GM23338 (cell line): ENCODE measurements at regions not wholly inside any gene's neighbourhood (a gene's known extent, or its start where the extent isn't known, plus 50 kb on each side); places are given as distances from the start of the nearest gene placed in this dataset.

ENCODE experiments used
- ATAC-seq: fragments of 200-7000 bp; cut with Tn5 transposase; 3 replicates; pipeline ENCODE4 v1.9.1; 2020
- DNase-seq: peaks from one replicate; pipeline ENCODE4 v3.0.0-alpha.2; 2015; ENCODE audit warnings: low spot score
- H2AFZ ChIP-seq: fragments of 200-600 bp; sonication (generic); 2 replicates; pipeline ENCODE4 v1.8.0; 2016; ENCODE audit warnings: antibody characterized with exemption, mild to moderate bottlenecking, moderate library complexity
- H3F3A ChIP-seq: fragments of 200-600 bp; sonication (generic); replicated peaks from 2 replicates; pipeline ENCODE4 v1.8.0; 2017; ENCODE audit warnings: antibody characterized with exemption, mixed run types, low read depth
- H3K27ac ChIP-seq: fragments of 200-600 bp; sonication (generic); 2 replicates; pipeline ENCODE4 v1.6.1; 2016; ENCODE audit warnings: low read depth
- H3K27me3 ChIP-seq: fragments of 200-600 bp; sonication (generic); 2 replicates; pipeline ENCODE4 v1.8.0; 2016; ENCODE audit warnings: mild to moderate bottlenecking, mixed run types, moderate library complexity; ENCODE audit not compliant: insufficient read depth
- H3K36me3 ChIP-seq: fragments of 200-600 bp; sonication (generic); 2 replicates; pipeline ENCODE4 v1.8.0; 2016; ENCODE audit warnings: mild to moderate bottlenecking; ENCODE audit not compliant: insufficient read depth
- H3K4me1 ChIP-seq: fragments of 200-600 bp; sonication (generic); 2 replicates; pipeline ENCODE4 v1.8.0; 2016; ENCODE audit warnings: mild to moderate bottlenecking, moderate library complexity; ENCODE audit not compliant: insufficient read depth
- H3K4me2 ChIP-seq: fragments of 200-600 bp; sonication (generic); 2 replicates; pipeline ENCODE4 v1.7.1; 2017; ENCODE audit warnings: mixed run types
- H3K4me3 ChIP-seq: fragments of 200-600 bp; sonication (generic); 2 replicates; pipeline ENCODE4 v1.6.1; 2016; ENCODE audit warnings: mixed run types
- H3K79me2 ChIP-seq: fragments of 200-600 bp; sonication (generic); replicated peaks from 2 replicates; pipeline ENCODE4 v1.8.0; 2017; ENCODE audit warnings: mild to moderate bottlenecking; ENCODE audit not compliant: insufficient read depth
- H3K9me2 ChIP-seq: fragments of 200-600 bp; sonication (generic); 2 replicates; pipeline ENCODE4 v1.8.0; 2017; ENCODE audit not compliant: insufficient read depth
- H4K20me1 ChIP-seq: fragments of 200-600 bp; sonication (generic); replicated peaks from 2 replicates; pipeline ENCODE4 v1.8.0; 2017; ENCODE audit warnings: mild to moderate bottlenecking; ENCODE audit not compliant: insufficient read depth
- H3K27ac Mint-ChIP-seq: 2 replicates; pipeline ENCODE4 v1.8.0; 2020; ENCODE audit warnings: inconsistent platforms, mild to moderate bottlenecking, moderate library complexity, mixed read lengths
- H3K27me3 Mint-ChIP-seq: 3 replicates; pipeline ENCODE4 v1.8.0; 2022; ENCODE audit warnings: low read depth, mild to moderate bottlenecking, moderate library complexity, mixed read lengths, inconsistent platforms; ENCODE audit not compliant: insufficient read depth, poor library complexity
- H3K36me3 Mint-ChIP-seq: 3 replicates; pipeline ENCODE4 v1.8.0; 2021; ENCODE audit warnings: low read depth, mild to moderate bottlenecking, inconsistent platforms, moderate library complexity, mixed read lengths
- H3K4me1 Mint-ChIP-seq: 3 replicates; pipeline ENCODE4 v1.8.0; 2020; ENCODE audit warnings: mild to moderate bottlenecking, inconsistent platforms, mixed read lengths
- H3K4me3 Mint-ChIP-seq: 3 replicates; pipeline ENCODE4 v1.8.0; 2021; ENCODE audit warnings: moderate library complexity, mild to moderate bottlenecking, inconsistent platforms, mixed read lengths
- H3K9me3 Mint-ChIP-seq: 3 replicates; pipeline ENCODE4 v1.8.0; 2020; ENCODE audit warnings: moderate library complexity, mild to moderate bottlenecking, inconsistent platforms, mixed read lengths
- EZH2 ChIP-seq: fragments of 200-600 bp; sonication (generic); IDR thresholded peaks from one replicate; pipeline ENCODE4 v1.8.0; 2017; ENCODE audit warnings: antibody characterized with exemption, mild to moderate bottlenecking, low read depth; ENCODE audit not compliant: unreplicated experiment
- EZH2phosphoT487 ChIP-seq: fragments of 200-600 bp; sonication (generic); IDR thresholded peaks from one replicate; pipeline ENCODE4 v1.8.1; 2018; ENCODE audit warnings: antibody characterized with exemption; ENCODE audit not compliant: unreplicated experiment
- JUNB ChIP-seq: IDR thresholded peaks from one replicate; pipeline ENCODE4 v1.6.1; 2016; ENCODE audit warnings: antibody characterized with exemption; ENCODE audit not compliant: unreplicated experiment
- NANOG ChIP-seq: IDR thresholded peaks from 2 replicates; pipeline ENCODE4 v1.6.1; 2016; ENCODE audit warnings: antibody characterized with exemption, borderline replicate concordance
- POLR2AphosphoS5 ChIP-seq: IDR thresholded peaks from 2 replicates; pipeline ENCODE4 v1.6.1; 2016; ENCODE audit warnings: antibody characterized with exemption, low read depth
- STAT1 ChIP-seq: IDR thresholded peaks from one replicate; pipeline ENCODE4 v1.6.1; 2016; ENCODE audit warnings: antibody characterized with exemption; ENCODE audit not compliant: unreplicated experiment
- ZNF114 ChIP-seq: fragments of 250-450 bp; sonication (Bioruptor Pico); IDR thresholded peaks from 2 replicates; pipeline ENCODE4 v1.5.0; 2020; ENCODE audit warnings: mild to moderate bottlenecking, moderate library complexity
- ZNF331 ChIP-seq: fragments of 250-450 bp; sonication (Bioruptor Pico); IDR thresholded peaks from 2 replicates; pipeline ENCODE4 v1.5.0; 2020; ENCODE audit warnings: low read depth, mild to moderate bottlenecking, moderate library complexity
- TF ChIP-seq, protein P1 (sequence below): IDR thresholded peaks from 2 replicates; pipeline ENCODE4 v1.6.1; 2016; ENCODE audit warnings: antibody characterized with exemption
- TF ChIP-seq, protein P2 (sequence below): IDR thresholded peaks from one replicate; pipeline ENCODE4 v1.6.1; 2018; ENCODE audit warnings: antibody characterized with exemption; ENCODE audit not compliant: unreplicated experiment
- TF ChIP-seq, protein P3 (sequence below), 2 experiments: fragments of 200-600 bp in 1 of 2; sonication (generic) in 1 of 2; conservative IDR thresholded peaks; 2 replicates each; pipeline versions ENCODE4 v1.5.1 to v1.6.1; 2016 to 2017; ENCODE audit warnings: antibody characterized with exemption in 2 of 2, low read depth in 2 of 2, mild to moderate bottlenecking in 2 of 2, moderate library complexity in 1 of 2
- TF ChIP-seq, protein P4 (sequence below): fragments of 250-450 bp; sonication (Bioruptor Pico); IDR thresholded peaks from 2 replicates; pipeline ENCODE4 v1.5.0; 2020; ENCODE audit warnings: mild to moderate bottlenecking, moderate library complexity

DNA sequence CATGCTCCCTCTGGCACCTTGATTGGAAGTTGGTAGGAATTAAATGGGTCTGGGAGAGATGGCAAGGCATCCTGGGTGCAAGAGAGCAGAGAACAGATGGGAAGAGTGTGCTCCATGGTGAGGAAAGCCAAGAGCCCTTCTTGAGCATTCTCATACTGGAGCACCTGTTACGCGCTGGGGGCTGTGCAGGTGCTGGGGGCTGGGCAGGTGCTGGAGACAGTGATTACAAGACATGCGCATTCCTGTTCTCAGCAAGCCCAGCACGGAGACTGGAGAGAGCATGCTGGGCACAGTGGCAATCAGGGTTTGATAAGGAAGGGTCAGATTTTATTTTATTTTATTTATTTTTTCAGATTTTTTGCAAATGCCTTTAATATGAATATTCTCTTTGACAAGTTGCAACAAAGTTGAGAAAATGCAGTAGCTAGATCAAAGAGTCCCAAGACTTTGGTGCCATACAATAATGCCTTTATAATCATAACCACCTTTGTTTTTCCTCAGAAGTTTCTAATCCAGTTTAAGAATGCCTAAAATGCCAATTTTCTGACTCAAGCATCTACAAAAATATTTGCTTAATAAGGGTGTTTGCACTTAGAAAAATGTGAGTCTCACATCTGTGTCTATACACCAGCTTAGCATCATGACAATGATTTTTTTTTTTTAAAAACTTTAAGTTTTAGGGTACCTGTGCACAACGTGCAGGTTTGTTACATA, 193.3 kb downstream of the RNF152 start:
- H2AFZ ChIP-seq, result no peak overlapping the region
- H3K4me2 ChIP-seq, result no peak overlapping the region
- H3K4me3 ChIP-seq, result no peak overlapping the region
- Mint-ChIP-seq H3K27me3 (no peaks in the 10 kb centered on the region), H3K27ac (no peak overlapping the region), H3K4me1 (peaks cover 4% of the 10 kb centered on the region; the same call in 2 of the 3 replicates), H3K36me3 (no peaks in the 10 kb centered on the region; the same call in 2 of the 3 replicates), H3K9me3 (peaks cover 2% of the 10 kb centered on the region; the same call in 1 of the 3 replicates), H3K4me3 (no peak overlapping the region)
- DNase-seq, result no peak
- no peaks in the 10 kb centered on the region for H3K79me2 ChIP-seq
- no peak for ATAC-seq
- H3K4me1 ChIP-seq, result no peaks in the 10 kb centered on the region; the same call in 1 of the 2 replicates
- H3K27me3 ChIP-seq, result no peaks in the 10 kb centered on the region
- TF ChIP-seq ZNF331 (CRISPR knock-in tag) (no peak), EZH2phosphoT487 (no peak), ZNF114 (CRISPR knock-in tag) (no peak), STAT1 (no peak), POLR2AphosphoS5 (no peak), EZH2 (no peak), JUNB (no peak), NANOG (no peak)
- TF ChIP-seq, protein P1, sequence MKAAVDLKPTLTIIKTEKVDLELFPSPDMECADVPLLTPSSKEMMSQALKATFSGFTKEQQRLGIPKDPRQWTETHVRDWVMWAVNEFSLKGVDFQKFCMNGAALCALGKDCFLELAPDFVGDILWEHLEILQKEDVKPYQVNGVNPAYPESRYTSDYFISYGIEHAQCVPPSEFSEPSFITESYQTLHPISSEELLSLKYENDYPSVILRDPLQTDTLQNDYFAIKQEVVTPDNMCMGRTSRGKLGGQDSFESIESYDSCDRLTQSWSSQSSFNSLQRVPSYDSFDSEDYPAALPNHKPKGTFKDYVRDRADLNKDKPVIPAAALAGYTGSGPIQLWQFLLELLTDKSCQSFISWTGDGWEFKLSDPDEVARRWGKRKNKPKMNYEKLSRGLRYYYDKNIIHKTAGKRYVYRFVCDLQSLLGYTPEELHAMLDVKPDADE, result no peak
- TF ChIP-seq, protein P2, sequence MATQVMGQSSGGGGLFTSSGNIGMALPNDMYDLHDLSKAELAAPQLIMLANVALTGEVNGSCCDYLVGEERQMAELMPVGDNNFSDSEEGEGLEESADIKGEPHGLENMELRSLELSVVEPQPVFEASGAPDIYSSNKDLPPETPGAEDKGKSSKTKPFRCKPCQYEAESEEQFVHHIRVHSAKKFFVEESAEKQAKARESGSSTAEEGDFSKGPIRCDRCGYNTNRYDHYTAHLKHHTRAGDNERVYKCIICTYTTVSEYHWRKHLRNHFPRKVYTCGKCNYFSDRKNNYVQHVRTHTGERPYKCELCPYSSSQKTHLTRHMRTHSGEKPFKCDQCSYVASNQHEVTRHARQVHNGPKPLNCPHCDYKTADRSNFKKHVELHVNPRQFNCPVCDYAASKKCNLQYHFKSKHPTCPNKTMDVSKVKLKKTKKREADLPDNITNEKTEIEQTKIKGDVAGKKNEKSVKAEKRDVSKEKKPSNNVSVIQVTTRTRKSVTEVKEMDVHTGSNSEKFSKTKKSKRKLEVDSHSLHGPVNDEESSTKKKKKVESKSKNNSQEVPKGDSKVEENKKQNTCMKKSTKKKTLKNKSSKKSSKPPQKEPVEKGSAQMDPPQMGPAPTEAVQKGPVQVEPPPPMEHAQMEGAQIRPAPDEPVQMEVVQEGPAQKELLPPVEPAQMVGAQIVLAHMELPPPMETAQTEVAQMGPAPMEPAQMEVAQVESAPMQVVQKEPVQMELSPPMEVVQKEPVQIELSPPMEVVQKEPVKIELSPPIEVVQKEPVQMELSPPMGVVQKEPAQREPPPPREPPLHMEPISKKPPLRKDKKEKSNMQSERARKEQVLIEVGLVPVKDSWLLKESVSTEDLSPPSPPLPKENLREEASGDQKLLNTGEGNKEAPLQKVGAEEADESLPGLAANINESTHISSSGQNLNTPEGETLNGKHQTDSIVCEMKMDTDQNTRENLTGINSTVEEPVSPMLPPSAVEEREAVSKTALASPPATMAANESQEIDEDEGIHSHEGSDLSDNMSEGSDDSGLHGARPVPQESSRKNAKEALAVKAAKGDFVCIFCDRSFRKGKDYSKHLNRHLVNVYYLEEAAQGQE, result no peak
- TF ChIP-seq, protein P3, sequence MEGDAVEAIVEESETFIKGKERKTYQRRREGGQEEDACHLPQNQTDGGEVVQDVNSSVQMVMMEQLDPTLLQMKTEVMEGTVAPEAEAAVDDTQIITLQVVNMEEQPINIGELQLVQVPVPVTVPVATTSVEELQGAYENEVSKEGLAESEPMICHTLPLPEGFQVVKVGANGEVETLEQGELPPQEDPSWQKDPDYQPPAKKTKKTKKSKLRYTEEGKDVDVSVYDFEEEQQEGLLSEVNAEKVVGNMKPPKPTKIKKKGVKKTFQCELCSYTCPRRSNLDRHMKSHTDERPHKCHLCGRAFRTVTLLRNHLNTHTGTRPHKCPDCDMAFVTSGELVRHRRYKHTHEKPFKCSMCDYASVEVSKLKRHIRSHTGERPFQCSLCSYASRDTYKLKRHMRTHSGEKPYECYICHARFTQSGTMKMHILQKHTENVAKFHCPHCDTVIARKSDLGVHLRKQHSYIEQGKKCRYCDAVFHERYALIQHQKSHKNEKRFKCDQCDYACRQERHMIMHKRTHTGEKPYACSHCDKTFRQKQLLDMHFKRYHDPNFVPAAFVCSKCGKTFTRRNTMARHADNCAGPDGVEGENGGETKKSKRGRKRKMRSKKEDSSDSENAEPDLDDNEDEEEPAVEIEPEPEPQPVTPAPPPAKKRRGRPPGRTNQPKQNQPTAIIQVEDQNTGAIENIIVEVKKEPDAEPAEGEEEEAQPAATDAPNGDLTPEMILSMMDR (conservative IDR thresholded peaks at IDR 0.05; ENCODE audit: low read depth in 2 of 2), result no peak
- TF ChIP-seq, protein P4, sequence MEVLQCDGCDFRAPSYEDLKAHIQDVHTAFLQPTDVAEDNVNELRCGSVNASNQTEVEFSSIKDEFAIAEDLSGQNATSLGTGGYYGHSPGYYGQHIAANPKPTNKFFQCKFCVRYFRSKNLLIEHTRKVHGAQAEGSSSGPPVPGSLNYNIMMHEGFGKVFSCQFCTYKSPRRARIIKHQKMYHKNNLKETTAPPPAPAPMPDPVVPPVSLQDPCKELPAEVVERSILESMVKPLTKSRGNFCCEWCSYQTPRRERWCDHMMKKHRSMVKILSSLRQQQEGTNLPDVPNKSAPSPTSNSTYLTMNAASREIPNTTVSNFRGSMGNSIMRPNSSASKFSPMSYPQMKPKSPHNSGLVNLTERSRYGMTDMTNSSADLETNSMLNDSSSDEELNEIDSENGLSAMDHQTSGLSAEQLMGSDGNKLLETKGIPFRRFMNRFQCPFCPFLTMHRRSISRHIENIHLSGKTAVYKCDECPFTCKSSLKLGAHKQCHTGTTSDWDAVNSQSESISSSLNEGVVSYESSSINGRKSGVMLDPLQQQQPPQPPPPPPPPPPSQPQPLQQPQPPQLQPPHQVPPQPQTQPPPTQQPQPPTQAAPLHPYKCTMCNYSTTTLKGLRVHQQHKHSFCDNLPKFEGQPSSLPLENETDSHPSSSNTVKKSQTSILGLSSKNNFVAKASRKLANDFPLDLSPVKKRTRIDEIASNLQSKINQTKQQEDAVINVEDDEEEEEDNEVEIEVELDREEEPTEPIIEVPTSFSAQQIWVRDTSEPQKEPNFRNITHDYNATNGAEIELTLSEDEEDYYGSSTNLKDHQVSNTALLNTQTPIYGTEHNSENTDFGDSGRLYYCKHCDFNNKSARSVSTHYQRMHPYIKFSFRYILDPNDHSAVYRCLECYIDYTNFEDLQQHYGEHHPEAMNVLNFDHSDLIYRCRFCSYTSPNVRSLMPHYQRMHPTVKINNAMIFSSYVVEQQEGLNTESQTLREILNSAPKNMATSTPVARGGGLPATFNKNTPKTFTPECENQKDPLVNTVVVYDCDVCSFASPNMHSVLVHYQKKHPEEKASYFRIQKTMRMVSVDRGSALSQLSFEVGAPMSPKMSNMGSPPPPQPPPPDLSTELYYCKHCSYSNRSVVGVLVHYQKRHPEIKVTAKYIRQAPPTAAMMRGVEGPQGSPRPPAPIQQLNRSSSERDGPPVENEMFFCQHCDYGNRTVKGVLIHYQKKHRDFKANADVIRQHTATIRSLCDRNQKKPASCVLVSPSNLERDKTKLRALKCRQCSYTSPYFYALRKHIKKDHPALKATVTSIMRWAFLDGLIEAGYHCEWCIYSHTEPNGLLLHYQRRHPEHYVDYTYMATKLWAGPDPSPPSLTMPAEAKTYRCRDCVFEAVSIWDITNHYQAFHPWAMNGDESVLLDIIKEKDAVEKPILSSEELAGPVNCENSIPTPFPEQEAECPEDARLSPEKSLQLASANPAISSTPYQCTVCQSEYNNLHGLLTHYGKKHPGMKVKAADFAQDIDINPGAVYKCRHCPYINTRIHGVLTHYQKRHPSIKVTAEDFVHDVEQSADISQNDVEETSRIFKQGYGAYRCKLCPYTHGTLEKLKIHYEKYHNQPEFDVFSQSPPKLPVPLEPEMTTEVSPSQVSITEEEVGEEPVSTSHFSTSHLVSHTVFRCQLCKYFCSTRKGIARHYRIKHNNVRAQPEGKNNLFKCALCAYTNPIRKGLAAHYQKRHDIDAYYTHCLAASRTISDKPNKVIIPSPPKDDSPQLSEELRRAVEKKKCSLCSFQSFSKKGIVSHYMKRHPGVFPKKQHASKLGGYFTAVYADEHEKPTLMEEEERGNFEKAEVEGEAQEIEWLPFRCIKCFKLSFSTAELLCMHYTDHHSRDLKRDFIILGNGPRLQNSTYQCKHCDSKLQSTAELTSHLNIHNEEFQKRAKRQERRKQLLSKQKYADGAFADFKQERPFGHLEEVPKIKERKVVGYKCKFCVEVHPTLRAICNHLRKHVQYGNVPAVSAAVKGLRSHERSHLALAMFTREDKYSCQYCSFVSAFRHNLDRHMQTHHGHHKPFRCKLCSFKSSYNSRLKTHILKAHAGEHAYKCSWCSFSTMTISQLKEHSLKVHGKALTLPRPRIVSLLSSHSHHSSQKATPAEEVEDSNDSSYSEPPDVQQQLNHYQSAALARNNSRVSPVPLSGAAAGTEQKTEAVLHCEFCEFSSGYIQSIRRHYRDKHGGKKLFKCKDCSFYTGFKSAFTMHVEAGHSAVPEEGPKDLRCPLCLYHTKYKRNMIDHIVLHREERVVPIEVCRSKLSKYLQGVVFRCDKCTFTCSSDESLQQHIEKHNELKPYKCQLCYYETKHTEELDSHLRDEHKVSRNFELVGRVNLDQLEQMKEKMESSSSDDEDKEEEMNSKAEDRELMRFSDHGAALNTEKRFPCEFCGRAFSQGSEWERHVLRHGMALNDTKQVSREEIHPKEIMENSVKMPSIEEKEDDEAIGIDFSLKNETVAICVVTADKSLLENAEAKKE, result no peak
- no peaks in the 10 kb centered on the region for H3F3A ChIP-seq
- H4K20me1 ChIP-seq, result no peaks in the 10 kb centered on the region
- H3K36me3 ChIP-seq, result no peaks in the 10 kb centered on the region; the same call in 1 of the 2 replicates
- no peaks in the 10 kb centered on the region for H3K9me2 ChIP-seq
- no peak overlapping the region for H3K27ac ChIP-seq
